Right lobe of liver (tissue), 4 donors: ENCODE measurements at regions not wholly inside any gene's neighbourhood (a gene's known extent, or its start where the extent isn't known, plus 50 kb on each side); places are given as distances from the start of the nearest gene placed in this dataset.

Experiments used
- POLR2A ChIP-seq: fragments of 450-650 bp; IDR thresholded peaks from one replicate; pipeline ENCODE4 v1.6.1; 2017; ENCODE audit warnings: antibody characterized with exemption, mild to moderate bottlenecking
- TF ChIP-seq, protein P1 (sequence below), 4 donors: fragments of 200-600 bp in 3 of 4; fragments of 450-650 bp in 1 of 4; IDR thresholded peaks; one replicate each; pipeline versions ENCODE4 v1.5.1 to v1.8.0; 2016 to 2022; ENCODE audit warnings: antibody characterized with exemption in 4 of 4, mild to moderate bottlenecking in 2 of 4
- donor health status: DM: no; HTN: no; CAD: no.
- donor health status: DM: no; HTN: no; CAD: no.
- donor health status: DM: no; HTN: yes; CAD: no.

DNA sequence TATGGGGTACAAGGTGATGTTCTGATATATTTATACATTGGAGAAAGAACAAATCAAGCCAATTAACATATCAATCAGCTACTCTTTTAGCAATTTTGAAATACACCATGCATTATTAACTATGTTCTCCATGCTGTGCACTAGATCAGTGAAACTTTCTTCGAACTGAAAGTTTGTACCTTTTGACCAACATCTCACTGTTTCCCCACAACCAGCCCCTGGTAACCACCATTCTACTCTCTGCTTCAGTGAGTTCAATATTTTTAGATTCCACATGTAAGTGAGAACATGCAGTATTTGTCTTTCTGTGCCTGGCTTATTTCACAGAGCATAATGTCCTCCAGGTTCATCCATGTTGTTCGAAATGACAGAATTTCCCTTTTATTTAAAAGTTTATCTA, 246.1 kb upstream of the VCX start:
- TF ChIP-seq, protein P1, sequence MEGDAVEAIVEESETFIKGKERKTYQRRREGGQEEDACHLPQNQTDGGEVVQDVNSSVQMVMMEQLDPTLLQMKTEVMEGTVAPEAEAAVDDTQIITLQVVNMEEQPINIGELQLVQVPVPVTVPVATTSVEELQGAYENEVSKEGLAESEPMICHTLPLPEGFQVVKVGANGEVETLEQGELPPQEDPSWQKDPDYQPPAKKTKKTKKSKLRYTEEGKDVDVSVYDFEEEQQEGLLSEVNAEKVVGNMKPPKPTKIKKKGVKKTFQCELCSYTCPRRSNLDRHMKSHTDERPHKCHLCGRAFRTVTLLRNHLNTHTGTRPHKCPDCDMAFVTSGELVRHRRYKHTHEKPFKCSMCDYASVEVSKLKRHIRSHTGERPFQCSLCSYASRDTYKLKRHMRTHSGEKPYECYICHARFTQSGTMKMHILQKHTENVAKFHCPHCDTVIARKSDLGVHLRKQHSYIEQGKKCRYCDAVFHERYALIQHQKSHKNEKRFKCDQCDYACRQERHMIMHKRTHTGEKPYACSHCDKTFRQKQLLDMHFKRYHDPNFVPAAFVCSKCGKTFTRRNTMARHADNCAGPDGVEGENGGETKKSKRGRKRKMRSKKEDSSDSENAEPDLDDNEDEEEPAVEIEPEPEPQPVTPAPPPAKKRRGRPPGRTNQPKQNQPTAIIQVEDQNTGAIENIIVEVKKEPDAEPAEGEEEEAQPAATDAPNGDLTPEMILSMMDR (IDR thresholded peaks at IDR 0.05) = no peak
- no peak for TF ChIP-seq POLR2A
